ENCODE measurements at regions not wholly inside any gene's neighbourhood (a gene's known extent, or its start where the extent isn't known, plus 50 kb on each side); places are given as distances from the start of the nearest gene placed in this dataset.

DNA sequence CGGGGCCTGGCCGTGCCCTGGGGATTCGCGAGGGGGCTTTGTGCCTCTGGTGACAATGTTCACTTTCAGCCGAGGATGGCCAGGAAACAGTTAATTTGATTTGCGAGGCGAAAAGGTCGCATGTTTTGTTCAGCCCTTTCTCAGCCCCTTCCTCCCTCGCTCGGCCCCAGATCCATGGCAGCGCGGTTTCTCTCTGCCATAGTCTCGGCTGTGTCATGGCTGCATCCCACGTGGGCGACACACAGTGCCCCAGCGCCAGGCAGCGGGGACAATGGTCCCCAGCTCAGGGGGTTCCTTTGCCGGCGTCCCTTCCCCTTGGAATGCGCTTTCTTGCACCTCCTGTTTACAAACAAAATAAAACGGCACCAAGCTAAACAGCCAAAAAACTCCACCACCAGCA is 370.3 kb upstream of the IRX2 start (continued):
- TF ChIP-seq, protein P1, sequence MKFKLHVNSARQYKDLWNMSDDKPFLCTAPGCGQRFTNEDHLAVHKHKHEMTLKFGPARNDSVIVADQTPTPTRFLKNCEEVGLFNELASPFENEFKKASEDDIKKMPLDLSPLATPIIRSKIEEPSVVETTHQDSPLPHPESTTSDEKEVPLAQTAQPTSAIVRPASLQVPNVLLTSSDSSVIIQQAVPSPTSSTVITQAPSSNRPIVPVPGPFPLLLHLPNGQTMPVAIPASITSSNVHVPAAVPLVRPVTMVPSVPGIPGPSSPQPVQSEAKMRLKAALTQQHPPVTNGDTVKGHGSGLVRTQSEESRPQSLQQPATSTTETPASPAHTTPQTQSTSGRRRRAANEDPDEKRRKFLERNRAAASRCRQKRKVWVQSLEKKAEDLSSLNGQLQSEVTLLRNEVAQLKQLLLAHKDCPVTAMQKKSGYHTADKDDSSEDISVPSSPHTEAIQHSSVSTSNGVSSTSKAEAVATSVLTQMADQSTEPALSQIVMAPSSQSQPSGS (IDR thresholded peaks at IDR 0.05; ENCODE audit: low read length): no peak
- TF ChIP-seq BACH1 (IDR thresholded peaks at IDR 0.05; ENCODE audit: low read length) (no peak), MAFK (IDR thresholded peaks at IDR 0.05; ENCODE audit: low read depth, low read length) (no peak), JUND (IDR thresholded peaks at IDR 0.05; ENCODE audit: low read length) (no peak), SUZ12 (IDR thresholded peaks at IDR 0.05; ENCODE audit: low read length) (0 out of 2 replicates have a peak, but pooled peaks have one; percentile 27), SP1 (IDR thresholded peaks at IDR 0.05; ENCODE audit: low read depth, low read length) (no peak), ASH2L (IDR thresholded peaks at IDR 0.05; ENCODE audit: low read length) (peak; percentile 32)
- TF ChIP-seq, protein P2, sequence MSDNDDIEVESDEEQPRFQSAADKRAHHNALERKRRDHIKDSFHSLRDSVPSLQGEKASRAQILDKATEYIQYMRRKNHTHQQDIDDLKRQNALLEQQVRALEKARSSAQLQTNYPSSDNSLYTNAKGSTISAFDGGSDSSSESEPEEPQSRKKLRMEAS (IDR thresholded peaks at IDR 0.05): peak; percentile 67
